ENCODE measurements at regions not wholly inside any gene's neighbourhood (a gene's known extent, or its start where the extent isn't known, plus 50 kb on each side); places are given as distances from the start of the nearest gene placed in this dataset.

DNA sequence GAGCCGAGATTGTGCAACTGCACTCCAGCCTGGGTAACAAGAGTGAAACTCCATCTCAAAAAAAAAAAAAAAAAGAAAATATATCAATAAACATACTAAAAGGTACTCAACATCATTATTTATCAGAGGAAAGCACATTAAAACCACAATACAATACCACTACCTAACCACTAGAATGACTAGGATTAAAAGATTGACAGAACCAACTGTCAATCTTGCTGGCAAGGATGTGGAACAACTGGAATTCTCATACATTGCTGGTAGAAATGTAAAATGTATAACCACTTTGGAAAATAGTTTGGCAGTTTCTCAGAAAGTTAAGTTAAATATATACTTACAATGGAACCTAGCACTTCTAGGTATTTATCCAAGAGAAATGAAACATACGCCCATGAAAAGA, 88.6 kb downstream of the B3GNT2 start:
- H3K4me1 ChIP-seq (ENCODE audit: control insufficient read depth in 1 of 2, low read depth in 2 of 2), result no peaks in the 10 kb centered on the region
- TF ChIP-seq, protein P1, sequence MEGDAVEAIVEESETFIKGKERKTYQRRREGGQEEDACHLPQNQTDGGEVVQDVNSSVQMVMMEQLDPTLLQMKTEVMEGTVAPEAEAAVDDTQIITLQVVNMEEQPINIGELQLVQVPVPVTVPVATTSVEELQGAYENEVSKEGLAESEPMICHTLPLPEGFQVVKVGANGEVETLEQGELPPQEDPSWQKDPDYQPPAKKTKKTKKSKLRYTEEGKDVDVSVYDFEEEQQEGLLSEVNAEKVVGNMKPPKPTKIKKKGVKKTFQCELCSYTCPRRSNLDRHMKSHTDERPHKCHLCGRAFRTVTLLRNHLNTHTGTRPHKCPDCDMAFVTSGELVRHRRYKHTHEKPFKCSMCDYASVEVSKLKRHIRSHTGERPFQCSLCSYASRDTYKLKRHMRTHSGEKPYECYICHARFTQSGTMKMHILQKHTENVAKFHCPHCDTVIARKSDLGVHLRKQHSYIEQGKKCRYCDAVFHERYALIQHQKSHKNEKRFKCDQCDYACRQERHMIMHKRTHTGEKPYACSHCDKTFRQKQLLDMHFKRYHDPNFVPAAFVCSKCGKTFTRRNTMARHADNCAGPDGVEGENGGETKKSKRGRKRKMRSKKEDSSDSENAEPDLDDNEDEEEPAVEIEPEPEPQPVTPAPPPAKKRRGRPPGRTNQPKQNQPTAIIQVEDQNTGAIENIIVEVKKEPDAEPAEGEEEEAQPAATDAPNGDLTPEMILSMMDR (IDR thresholded peaks at IDR 0.05), result no peak
- H3K4me3 ChIP-seq, result no peak overlapping the region
- H3K9me3 ChIP-seq, result peaks cover 5% of the 10 kb centered on the region
- ATAC-seq (ENCODE audit: insufficient number of reproducible peaks, low FRiP score, low read depth), result no peak
- no peak for DNase-seq (ENCODE audit: low spot score)
- H3K36me3 ChIP-seq, result no peaks in the 10 kb centered on the region
- H3K27me3 ChIP-seq (replicated peaks; ENCODE audit: insufficient read depth), result no peaks in the 10 kb centered on the region
- no peak overlapping the region for H3K27ac ChIP-seq

DNA sequence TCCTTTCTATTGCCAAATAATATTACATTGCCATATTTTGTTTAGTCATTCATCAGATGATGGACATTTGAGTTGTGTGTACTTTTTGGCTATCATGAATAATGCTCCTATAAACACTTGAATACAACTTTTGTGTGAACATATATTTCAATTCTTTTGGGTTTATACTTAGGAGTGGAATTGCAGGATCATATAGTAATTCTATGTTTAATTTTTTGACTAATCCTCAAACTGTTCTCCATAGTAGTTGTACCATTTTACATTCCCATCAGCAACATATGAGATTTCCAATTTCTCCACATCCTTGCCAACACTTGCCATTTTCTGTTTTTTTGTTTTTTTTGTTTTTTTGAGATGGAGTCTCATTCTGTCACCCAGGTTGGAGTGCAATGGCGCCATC, 87.2 kb downstream of the B3GNT2 start:
- H3K4me3 ChIP-seq, result no peak overlapping the region
- TF ChIP-seq, protein P1 (IDR thresholded peaks at IDR 0.05), result no peak
- H3K36me3 ChIP-seq, result no peaks in the 10 kb centered on the region
- H3K27me3 ChIP-seq (replicated peaks; ENCODE audit: insufficient read depth), result no peaks in the 10 kb centered on the region
- H3K27ac ChIP-seq, result no peak overlapping the region
- DNase-seq (ENCODE audit: low spot score) (no peak), ATAC-seq (ENCODE audit: insufficient number of reproducible peaks, low FRiP score, low read depth) (no peak)
- no peaks in the 10 kb centered on the region for H3K4me1 ChIP-seq (ENCODE audit: control insufficient read depth in 1 of 2, low read depth in 2 of 2)
- peaks cover 5% of the 10 kb centered on the region for H3K9me3 ChIP-seq

DNA sequence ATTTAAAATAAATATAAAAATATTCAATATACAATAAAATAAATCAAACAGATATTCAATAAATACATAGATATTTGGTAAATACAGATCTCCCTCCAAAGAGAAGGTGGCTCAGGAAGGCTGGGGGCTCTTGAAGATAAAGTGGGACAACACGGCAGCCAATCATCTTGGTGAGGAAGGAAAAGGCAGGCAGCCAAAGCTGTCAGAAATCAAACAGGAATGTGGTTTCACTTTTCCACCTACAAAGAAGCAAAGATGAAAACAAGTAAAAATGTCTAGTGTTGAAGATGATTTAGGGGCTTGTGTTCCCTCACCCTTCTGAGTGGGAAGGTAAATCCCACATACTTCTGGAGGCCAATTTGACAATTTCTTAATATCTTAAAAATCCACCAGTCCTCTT, 85.7 kb downstream of the B3GNT2 start:
- DNase-seq (ENCODE audit: low spot score) (no peak), ATAC-seq (ENCODE audit: insufficient number of reproducible peaks, low FRiP score, low read depth) (no peak)
- no peaks in the 10 kb centered on the region for H3K27me3 ChIP-seq (replicated peaks; ENCODE audit: insufficient read depth)
- TF ChIP-seq, protein P1 (IDR thresholded peaks at IDR 0.05), result no peak
- no peak overlapping the region for H3K27ac ChIP-seq
- H3K36me3 ChIP-seq, result no peaks in the 10 kb centered on the region
- H3K4me3 ChIP-seq, result no peak overlapping the region
- H3K9me3 ChIP-seq, result peaks cover 5% of the 10 kb centered on the region
- no peaks in the 10 kb centered on the region for H3K4me1 ChIP-seq (ENCODE audit: control insufficient read depth in 1 of 2, low read depth in 2 of 2)

DNA sequence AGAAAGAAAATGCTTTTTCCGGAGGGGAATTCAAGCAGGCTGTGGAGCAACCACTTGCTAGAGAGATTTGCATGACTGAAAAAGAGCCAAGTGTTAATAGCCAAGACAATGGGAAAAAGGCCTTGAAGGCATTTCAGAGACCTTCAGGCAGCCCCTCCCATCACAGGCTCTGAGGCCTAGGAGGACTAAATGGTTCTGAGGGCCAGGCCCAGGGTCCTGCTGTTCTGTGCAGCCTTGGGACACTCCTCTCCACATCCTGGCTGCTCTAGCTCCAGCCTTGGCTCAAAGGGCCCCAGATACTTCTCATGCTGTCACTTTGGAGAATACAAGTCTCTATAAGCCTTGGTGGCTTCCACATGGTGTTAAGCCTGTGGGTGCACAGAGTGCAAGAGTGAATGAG, 81.8 kb downstream of the B3GNT2 start:
- Histone ChIP-seq H3K9me3 (no peaks in the 10 kb centered on the region), H3K36me3 (no peaks in the 10 kb centered on the region), H3K4me1 (ENCODE audit: control insufficient read depth in 1 of 2, low read depth in 2 of 2) (no peaks in the 10 kb centered on the region), H3K27ac (no peak overlapping the region), H3K27me3 (replicated peaks; ENCODE audit: insufficient read depth) (no peaks in the 10 kb centered on the region), H3K4me3 (no peak overlapping the region)
- TF ChIP-seq, protein P1 (IDR thresholded peaks at IDR 0.05), result no peak
- no peak for ATAC-seq (ENCODE audit: insufficient number of reproducible peaks, low FRiP score, low read depth)
- DNase-seq (ENCODE audit: low spot score), result no peak

Data from thoracic aorta (tissue), 2 donors.